ENCODE measurements at regions not wholly inside any gene's neighbourhood (a gene's known extent, or its start where the extent isn't known, plus 50 kb on each side); places are given as distances from the start of the nearest gene placed in this dataset.

DNA sequence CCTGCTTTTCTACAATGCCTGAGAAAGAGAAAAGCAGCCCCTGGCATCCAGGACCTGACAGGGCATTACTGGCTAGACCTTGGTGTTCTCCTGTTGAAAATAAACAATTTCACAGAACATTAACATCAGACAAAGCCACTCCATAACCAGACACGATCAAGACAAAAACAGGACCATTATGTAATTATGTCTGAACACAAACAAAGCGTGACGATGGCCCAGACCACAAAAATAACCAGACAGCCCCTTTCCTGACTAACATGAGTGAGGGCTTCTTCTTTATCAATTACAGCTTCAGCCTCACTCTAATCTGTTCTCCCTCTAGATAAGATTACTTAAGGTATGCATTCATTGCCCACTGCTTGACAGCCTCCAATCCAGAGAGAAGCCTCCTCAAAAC, 172.7 kb upstream of the LMCD1 start:
- no peaks in the 10 kb centered on the region for H3K36me3 Mint-ChIP-seq (ENCODE audit: low read depth)
- no peak overlapping the region for H3K4me3 Mint-ChIP-seq
- H3K4me1 Mint-ChIP-seq, result peaks cover 28% of the 10 kb centered on the region
- peaks cover 7% of the 10 kb centered on the region for H3K9me3 Mint-ChIP-seq
- no peaks in the 10 kb centered on the region for H3K27me3 Mint-ChIP-seq (ENCODE audit: low read depth)
- TF ChIP-seq, protein P1, sequence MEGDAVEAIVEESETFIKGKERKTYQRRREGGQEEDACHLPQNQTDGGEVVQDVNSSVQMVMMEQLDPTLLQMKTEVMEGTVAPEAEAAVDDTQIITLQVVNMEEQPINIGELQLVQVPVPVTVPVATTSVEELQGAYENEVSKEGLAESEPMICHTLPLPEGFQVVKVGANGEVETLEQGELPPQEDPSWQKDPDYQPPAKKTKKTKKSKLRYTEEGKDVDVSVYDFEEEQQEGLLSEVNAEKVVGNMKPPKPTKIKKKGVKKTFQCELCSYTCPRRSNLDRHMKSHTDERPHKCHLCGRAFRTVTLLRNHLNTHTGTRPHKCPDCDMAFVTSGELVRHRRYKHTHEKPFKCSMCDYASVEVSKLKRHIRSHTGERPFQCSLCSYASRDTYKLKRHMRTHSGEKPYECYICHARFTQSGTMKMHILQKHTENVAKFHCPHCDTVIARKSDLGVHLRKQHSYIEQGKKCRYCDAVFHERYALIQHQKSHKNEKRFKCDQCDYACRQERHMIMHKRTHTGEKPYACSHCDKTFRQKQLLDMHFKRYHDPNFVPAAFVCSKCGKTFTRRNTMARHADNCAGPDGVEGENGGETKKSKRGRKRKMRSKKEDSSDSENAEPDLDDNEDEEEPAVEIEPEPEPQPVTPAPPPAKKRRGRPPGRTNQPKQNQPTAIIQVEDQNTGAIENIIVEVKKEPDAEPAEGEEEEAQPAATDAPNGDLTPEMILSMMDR (IDR thresholded peaks at IDR 0.05; ENCODE audit: unreplicated experiment in 3 of 3), result no peak
- H3K27ac Mint-ChIP-seq, result peak overlapping the region in 2 of 3 experiments; percentile 71 to 81

DNA sequence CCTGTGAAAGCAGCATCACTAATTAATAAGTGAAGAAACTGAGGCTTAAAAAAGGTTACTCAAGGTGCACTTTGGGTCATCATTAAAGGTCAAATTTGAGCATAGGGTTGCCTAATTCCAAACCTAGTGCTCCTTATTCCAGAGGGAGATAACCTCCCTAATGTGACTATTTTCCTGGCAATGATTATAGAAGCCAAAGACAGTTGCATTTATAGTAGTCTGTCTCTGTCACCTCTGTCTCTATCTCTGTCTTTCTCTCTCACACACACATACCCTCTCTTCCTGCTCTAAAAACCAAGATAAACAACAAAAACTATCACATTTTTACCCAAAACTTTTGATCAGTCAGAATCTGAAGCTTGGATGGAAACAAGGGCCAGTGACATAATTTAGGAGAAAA, 172.0 kb upstream of the LMCD1 start:
- H3K9me3 Mint-ChIP-seq, result peaks cover 7% of the 10 kb centered on the region
- H3K4me3 Mint-ChIP-seq, result no peak overlapping the region

DNA sequence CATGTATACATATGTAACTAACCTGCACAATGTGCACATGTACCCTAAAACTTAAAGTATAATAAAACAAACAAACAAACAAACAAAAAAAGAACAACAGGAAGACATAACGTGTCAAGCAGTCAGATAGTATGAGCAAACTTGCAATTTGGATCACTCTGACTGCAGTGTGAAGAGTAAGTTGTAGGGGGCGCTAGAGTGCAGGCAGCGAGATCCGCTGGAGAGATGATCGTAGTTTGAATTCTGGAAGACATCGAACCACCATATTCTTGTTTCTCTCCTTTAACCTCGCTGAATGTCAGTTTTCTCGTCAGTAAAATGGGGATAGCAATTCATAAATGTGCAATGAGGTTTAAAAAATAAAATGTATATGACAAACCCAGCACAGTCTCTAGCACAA, 165.2 kb upstream of the LMCD1 start:
- Mint-ChIP-seq H3K36me3 (ENCODE audit: low read depth) (no peaks in the 10 kb centered on the region), H3K9me3 (peaks cover 6% of the 10 kb centered on the region), H3K4me1 (peaks cover 22% of the 10 kb centered on the region), H3K4me3 (no peak overlapping the region), H3K27ac (peak overlapping the region in 2 of 3 experiments; percentile 53 to 71), H3K27me3 (ENCODE audit: low read depth) (peaks cover 4% of the 10 kb centered on the region)
- TF ChIP-seq, protein P1 (IDR thresholded peaks at IDR 0.05; ENCODE audit: unreplicated experiment in 3 of 3), result peak in 2 of 3 experiments; percentile 12 to 24

More for the DNA sequence above, 172.0 kb upstream of the LMCD1 start:
- Mint-ChIP-seq H3K36me3 (ENCODE audit: low read depth) (no peaks in the 10 kb centered on the region), H3K27me3 (ENCODE audit: low read depth) (no peaks in the 10 kb centered on the region), H3K4me1 (peaks cover 28% of the 10 kb centered on the region), H3K27ac (peak overlapping the region in 2 of 3 experiments; percentile 24 to 81)
- TF ChIP-seq, protein P1 (IDR thresholded peaks at IDR 0.05; ENCODE audit: unreplicated experiment in 3 of 3), result no peak

DNA sequence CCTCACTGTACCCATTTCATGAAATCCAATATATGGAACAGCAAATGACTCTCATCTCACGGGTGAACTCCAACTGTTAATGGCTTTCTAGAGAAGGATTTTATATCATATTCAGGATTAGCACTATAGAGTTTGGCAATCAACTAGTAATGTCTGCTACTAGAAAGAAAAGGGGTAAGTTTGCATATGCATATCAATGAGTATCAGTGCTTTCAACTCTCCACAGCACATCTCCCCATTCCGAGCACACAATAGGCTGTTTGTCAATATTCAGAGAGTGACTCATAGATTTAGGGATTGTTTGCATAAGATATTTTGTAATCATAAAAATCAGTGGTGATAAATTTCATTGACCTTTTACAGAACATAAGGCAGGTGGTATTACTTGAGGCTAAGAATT, 163.2 kb upstream of the LMCD1 start:
- peaks cover 6% of the 10 kb centered on the region for H3K9me3 Mint-ChIP-seq
- no peak overlapping the region for H3K4me3 Mint-ChIP-seq
- H3K27me3 Mint-ChIP-seq (ENCODE audit: low read depth), result peaks cover 4% of the 10 kb centered on the region
- peak overlapping the region in 1 of 3 experiments; percentile 71 for H3K27ac Mint-ChIP-seq
- peaks cover 27% of the 10 kb centered on the region for H3K4me1 Mint-ChIP-seq
- H3K36me3 Mint-ChIP-seq (ENCODE audit: low read depth), result no peaks in the 10 kb centered on the region
- TF ChIP-seq, protein P1 (IDR thresholded peaks at IDR 0.05; ENCODE audit: unreplicated experiment in 3 of 3), result no peak

DNA sequence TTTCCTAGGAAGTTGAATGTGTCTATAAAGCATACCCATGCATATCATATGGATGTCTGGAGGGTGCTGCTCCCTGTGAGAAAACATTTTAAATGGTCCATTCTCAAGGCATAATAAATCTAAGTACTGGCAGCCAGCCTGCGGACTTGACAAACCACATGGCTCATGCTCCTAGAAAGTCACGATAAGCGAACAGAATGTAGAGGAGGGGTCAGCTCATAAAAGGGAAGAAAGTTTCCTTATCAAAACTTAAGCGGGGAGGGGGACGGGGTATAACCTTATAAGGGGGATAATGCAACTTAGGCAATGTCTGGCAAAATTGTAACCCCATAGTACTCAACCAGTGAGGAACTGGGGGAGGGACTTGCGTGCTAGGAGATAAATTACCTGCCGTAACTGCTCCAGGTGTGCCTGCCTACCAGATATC, 159.8 kb upstream of the LMCD1 start:
- TF ChIP-seq, protein P1 (IDR thresholded peaks at IDR 0.05; ENCODE audit: unreplicated experiment in 3 of 3), result no peak

DNA sequence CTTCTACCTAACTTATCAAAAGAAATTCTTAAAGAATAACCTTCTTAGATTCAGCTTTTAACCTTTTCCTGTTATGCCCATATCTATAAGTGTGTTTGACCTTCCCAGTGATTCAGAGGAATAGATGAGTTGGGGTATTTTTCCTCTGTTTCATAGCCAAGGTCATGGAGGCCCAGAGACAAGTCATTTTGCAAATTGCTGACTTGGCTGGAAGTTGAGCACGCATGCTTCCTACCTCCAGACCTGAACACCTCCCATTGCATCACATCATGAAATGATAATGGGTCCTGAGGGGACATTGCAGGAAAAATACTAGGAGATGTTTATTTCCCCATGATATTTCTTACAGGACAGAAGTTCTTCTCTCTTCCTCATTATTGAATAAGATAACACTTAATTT, 158.6 kb upstream of the LMCD1 start:
- no peaks in the 10 kb centered on the region for H3K36me3 Mint-ChIP-seq (ENCODE audit: low read depth)
- H3K27ac Mint-ChIP-seq, result no peak overlapping the region
- H3K9me3 Mint-ChIP-seq, result peaks cover 16% of the 10 kb centered on the region
- no peak overlapping the region for H3K4me3 Mint-ChIP-seq
- peaks cover 15% of the 10 kb centered on the region for H3K4me1 Mint-ChIP-seq
- peaks cover 4% of the 10 kb centered on the region for H3K27me3 Mint-ChIP-seq (ENCODE audit: low read depth)
- TF ChIP-seq, protein P1 (IDR thresholded peaks at IDR 0.05; ENCODE audit: unreplicated experiment in 3 of 3), result no peak

More for the DNA sequence above, 159.8 kb upstream of the LMCD1 start:
- H3K27ac Mint-ChIP-seq, result peak overlapping the region in 2 of 3 experiments; percentile 54 to 66
- H3K9me3 Mint-ChIP-seq, result peaks cover 16% of the 10 kb centered on the region
- H3K27me3 Mint-ChIP-seq (ENCODE audit: low read depth), result peaks cover 4% of the 10 kb centered on the region
- H3K4me3 Mint-ChIP-seq, result no peak overlapping the region
- H3K36me3 Mint-ChIP-seq (ENCODE audit: low read depth), result no peaks in the 10 kb centered on the region
- peaks cover 24% of the 10 kb centered on the region for H3K4me1 Mint-ChIP-seq

Measured in nephron (organoid).